Pulmonary artery endothelial cell (primary cell): ENCODE measurements at regions not wholly inside any gene's neighbourhood (a gene's known extent, or its start where the extent isn't known, plus 50 kb on each side); places are given as distances from the start of the nearest gene placed in this dataset.

ENCODE experiments used
- DNase-seq: peaks from one replicate; pipeline ENCODE4 v3.0.0-alpha.2; 2011; ENCODE audit warnings: low read depth, low spot score

DNA sequence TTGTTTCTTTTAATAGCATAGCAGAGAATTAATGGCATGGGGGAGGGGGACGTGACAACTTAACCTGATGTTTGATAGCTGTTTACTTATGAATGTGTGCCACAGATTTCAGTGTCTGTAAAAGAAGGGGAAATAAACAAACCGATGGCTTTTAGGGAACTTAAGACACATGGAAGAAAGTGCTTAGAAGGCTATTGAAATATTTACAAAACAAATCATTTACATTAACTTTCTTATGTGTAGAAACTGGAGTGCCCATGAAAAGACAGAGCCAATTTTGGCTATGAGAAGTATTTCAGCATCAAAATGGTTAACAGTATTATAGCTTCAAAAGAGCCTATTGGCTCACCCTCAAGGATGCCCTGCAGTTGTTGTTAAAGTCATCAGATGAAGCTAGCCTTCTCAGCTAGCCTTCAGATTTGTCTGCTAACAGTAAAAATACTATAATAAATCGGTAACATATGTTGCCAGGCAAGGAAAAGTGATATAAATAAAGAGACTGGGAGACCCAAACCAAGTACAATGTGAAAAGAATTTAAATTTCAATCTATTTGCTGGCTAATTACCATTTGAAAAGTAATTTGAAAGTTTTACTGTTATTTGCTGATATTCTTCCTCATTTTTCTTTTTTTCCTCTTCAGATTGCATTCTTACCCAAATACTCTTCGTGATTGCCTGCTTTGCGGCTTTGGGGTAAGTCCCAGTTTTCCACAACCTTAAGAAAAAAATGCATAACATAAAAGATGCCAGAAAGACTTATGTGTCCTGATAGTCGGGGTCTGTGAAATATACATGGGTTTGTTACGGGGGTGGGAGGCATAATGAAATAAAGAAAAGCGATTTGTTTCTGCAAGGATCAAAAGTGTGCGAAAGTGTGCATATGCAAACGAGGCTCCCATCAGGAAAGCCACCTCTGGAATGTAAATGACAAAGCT lies 256.4 kb downstream of the MEIS1 start:
- no peak for DNase-seq

DNA sequence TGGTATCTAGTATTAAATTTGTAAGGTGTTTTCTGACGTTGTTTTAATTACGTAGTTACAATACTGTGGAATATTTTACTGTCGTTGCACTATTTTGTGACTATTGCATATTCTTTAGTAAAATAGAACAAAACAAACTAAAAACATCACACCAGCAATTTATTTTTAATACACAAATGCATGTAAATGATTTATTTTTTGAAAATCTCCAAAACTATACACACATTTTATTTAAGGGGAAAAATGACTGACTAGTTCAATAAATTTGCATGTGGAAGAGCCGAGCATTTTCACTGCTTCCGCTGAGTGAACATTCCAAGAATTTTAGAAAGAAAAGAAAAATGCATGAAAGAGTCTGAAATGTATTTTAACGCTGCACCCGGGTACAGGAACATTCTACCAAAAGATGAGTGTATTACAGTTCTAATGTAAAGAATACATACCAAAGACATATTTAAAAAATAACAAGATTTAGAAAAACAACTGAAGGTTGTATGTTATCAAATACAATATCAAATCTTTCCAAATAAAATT lies 257.7 kb downstream of the MEIS1 start:
- no peak for DNase-seq

DNA sequence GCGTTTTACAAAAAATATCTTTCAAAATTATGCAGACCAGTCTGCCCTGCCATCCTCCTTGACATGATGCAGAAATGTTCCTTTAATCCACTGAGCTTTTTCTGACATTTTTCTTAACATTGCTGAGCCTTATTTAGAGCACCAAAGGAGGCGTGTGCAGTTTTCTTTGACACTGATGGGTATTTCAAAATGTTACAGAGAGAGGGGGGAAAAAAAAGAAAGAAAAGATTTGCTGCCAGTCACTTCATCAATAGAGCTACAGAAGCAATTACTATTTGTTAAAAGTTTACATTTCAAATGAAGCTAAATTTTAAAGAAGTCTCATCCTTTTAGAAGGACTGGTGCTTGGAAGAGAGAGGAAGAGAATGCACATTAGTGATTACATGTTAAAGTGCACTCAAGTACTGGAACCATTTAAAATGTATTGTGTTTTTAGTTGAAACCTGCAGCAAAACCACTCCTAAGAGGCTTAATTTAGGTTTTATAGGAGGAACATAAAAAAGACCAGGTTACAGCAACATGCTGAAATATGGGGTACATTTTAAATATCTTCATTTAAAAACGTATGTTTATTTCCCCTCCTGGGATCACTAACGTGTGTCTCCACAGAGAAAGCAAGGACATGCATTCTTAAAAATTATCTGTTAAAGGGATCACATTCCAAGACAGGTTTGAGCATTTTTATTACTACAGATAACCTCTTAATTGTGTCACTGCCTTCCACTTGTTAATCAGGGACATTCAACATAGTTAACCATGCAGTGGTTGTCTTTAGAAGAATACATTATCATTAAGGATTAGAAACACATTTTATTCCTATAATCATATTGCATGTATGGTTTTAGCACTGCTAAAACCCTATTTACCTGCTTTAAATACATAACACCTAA lies 258.4 kb downstream of the MEIS1 start:
- no peak for DNase-seq

DNA sequence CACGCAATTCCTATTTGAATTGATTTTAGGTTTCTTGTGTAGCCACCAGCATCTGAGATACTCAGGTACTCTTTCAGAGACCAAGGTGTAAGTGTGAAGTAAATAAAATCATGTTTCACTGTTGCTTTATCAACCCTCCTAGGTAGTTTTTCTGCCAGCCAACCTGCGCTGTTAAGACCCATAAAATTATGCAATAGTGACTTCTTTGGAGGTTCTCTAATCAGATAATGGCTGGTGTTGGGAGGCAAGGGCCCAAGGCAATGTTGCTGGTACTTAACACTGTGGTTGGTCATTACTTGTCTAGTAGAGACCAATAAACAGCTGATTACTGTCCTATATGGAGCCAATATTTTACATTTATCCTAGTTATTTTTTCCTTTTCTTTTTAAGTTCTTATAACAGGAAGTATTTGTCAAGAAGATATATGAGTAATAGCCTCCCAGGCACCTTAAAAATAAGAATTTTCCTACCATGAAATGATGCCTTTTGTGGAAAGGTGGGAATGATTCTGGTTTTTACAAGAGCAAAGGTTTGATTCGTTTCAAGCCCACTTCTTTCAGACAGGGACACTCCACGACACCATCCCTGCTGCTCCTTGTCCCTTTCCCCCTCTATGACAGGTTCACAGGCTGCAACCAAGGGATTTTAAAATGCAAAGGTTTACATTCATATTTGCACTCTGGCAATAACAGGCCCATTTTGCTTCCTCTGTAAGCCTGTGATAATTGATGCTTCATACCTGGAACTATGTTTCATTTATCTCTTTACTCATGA lies 259.3 kb downstream of the MEIS1 start:
- no peak for DNase-seq

DNA sequence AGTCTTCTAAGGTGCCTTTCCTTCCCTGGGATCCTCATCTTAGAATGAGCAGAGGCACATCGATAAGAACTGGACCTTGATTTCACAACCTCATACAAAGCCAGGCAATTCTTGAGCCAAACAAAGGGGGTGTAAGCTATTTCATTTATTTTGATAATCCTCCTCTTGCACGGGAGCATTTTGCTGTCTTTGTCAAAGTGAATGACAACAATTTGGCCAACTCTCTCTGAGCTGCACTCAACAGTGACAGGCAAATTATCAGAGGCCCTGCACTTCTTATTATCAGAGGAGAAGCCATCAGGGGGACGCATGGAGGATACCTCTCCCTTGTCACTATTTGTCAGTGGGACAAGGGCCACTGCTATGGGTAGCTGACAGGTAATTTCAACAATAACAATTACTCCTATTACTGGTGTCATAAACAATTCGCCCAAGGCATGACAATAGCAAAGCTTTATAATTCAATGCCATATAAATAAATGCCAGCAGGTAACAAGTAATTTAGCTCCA lies 260.4 kb downstream of the MEIS1 start:
- DNase-seq = no peak

DNA sequence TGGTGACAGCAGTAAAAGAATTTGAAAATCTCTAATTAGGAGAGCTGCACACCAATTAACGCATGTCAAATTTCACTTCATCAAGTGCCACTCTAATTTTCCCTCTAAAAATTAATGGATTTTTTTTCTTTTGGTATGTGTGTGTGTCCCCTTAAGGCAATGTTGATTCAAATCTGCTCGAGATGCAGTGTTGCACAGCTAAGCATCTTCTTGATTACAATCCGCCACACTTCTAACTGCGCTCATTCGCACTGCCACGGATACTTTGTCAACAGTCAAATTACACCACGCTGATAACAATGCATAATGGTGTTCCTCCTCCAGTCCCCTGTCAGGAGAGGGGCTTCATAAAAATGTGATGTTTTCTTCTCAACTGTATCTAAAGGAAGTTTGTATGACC lies 261.4 kb downstream of the MEIS1 start:
- no peak for DNase-seq

DNA sequence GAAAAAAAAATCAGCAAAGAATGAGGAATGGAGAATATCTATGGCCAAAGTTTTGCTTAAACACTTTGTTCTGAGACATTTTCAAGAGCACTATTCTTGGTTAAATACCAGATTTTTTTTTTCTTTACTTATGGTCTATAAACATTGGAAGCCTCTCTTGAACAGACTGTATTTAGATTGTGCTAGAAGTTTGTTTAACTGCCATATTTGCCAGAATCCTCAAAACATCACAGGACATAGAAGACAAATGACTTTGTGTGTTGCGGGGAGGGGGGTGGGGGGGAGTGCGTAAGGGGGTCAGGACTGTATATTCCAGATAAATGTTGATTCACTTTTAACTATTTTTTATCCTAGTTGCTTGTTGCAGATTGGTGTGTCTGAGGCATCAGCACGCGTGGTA lies 262.0 kb downstream of the MEIS1 start:
- DNase-seq = no peak

DNA sequence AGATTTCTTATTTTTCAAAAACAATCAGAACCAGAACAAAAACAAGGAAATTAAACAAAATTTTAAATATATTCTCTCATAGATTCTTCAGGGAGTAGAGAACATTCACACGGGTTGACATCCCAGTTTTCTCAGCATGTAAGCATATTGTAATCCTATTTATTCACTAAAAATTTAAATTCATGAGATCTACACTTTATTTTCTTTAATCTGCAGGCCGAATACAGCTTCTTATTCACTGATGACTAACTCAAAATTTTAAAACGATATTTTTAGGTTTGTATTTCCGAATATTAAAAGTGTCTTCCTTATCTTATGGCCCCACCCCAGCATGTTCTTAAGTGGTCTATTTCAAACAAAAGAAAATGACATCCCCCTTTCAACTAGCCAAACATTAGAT lies 262.4 kb downstream of the MEIS1 start:
- DNase-seq = no peak

DNA sequence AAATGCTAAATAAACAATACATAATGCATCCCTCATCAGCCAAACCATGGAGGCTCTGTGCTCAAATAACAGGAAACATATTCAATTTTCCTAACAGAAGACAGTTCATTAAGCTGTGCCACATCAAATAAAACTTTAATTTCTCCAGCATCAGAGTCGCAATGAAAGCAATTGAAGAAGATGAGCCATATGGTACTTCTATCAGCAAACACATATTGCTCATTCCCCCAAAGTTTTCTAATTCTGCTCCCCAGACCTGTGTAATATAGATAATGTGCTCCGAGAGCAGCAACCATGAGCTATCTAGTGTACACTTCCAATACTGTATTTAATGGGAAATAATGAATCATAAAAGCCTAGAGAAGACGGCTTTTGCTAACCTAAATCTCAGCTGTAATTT lies 263.2 kb downstream of the MEIS1 start:
- no peak for DNase-seq

DNA sequence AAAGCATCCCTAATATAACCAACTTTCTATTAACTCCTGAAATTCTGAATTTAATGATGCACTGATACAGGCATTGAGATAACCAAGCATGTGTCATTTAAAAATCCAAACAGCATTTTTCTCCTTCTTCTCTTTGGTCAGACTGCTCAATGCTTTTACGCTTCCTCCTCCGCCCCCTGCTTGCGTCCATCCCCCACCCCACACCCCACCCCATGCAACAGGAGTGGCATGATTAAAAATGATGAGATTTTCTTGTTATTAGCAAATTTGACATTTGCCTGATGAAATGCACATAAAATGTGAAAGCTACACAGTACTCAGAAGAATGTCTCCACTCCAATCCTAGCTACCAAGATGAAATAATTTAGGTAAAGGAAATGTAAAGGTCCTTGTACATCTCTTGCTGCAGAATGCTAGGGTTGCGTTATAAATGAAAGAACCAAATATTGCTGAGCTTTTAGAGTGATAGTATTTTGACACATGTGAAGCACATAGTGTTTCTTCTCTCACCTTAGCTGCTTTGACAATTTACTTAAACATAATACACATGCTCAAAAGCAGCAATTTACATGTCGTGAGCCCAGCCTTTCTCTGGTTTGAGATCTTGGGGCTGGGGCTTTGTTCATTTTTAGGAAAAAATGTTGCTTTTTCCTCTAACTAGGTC lies 263.8 kb downstream of the MEIS1 start:
- DNase-seq = no peak

DNA sequence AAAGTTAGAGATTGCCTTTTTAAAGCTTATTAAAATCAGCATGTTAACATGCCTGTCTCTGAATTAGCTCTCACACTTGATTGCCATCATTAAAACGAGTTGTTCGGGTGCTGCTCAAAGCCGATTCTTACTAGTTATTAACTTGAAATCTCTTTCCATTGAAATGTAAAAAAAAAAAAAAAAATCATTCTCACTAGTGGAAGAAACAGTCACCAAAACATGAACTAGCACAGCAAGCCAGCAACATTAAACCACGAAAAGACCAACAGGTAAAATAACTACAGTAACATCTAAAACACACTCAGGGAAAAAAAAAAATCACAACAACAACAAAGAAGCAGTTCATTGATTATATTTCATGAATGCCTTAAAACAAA lies 264.5 kb downstream of the MEIS1 start:
- no peak for DNase-seq

DNA sequence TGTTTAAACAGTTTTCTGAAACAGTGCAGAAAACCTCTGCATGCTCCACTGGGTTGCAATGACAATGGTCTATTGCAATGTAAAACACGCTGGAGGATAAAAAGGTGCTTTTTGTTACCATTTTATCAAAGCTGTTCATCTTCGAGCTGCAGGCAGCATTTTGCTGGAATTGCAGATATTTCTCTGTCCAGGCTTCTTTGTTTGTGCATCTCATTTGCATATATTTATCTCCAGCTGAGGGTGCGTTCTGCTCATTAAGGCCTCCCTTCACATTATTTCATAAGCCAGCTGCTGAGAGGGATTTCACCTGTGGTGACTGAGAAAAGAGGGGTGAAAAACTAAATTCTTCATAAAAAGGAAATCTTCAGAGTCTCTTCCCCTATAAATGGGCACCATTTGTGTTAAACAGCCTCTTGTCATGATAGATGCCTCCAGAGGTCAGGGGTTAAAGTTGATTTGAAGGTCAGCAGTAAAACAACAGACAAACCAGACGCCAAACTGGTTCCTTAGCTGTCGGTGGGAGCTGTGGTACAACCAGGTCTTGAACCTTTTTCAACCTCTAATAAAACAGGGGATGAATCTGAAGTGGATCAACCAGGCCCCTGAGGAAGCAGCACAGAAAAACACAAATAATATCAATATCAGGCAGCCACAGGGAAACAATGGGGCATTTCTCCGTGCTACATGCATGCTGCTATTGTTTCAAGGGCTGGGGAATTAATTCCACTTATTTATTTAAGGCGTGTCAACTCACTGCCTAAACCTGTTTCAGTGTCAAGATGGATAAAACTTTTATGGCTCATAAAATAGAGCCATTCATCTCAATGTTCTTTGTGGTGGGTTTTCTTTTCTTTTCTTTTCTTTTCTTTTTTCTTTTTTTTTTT lies 265.1 kb downstream of the MEIS1 start:
- DNase-seq = no peak

DNA sequence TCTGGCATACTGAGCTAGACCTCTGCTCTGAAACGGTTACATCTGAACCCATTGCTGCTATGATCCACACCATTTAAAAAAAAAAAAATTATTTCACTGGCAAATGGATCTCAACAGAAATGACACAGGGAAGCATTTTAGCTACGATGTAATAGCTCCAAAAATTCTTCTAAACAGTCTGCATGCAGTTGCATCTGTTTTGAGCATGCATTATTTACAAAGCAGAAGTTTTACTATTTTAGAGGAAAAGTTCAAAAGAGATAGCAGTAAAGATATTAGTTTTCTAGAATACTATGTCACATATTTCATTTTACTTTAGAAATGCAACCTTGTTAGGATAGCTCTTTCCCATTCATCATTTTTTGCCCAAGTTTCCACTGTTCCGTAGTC lies 265.7 kb downstream of the MEIS1 start:
- DNase-seq = no peak

DNA sequence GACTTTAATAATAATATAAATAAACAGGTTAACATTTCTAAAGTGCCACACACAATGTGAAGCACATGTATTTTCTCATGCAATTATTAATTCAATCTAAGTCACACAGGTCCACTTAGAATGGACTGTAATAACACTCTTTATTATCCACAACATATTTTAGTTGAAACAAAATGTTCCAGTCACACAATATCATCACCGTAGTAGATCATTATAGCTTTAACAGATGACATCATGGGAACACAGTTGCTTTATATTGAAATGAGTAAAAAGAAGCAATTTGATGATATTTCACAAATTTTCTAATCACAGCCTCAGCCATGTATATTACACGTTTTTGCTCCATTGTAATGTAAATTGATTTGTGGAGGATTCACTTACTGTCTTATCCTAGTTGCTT lies 266.3 kb downstream of the MEIS1 start:
- no peak for DNase-seq

DNA sequence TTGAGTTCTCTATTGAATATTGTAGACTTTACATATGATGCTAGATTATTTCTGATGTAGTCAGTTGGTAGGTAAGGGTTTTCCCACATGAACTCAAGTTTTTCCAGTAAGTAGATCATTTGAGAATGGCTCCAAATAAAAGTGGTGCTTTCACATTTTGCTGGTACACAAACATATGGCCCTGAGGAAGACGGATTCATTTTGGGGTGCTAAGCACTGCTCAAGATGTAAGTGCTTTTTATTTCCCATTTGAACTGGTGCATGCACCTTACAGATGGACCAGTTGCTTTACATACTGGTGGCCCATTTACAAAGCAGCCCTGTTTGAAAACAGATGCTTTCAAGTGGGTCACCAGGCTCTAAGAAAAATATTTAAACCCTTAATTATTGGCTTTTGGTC lies 266.7 kb downstream of the MEIS1 start:
- no peak for DNase-seq

DNA sequence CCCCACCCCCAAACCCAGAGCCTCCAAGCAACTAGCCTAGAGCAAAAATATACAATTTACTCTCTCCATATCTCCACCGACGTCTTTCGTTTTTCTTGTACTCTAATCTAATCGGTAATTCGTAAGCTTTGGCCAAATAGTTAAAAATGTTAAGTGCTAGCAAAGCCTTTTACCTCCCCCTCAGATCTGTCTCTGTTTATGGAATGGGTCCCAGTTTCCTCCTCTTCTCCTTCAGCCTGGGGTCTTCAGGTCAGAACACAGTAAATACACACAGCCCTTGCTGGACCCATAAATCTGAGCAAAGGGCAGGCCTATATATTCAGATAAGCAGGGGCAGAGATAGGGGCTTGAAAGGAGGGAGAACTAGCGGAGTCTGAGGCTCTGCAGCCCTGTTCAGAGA lies 267.4 kb downstream of the MEIS1 start:
- DNase-seq = no peak

DNA sequence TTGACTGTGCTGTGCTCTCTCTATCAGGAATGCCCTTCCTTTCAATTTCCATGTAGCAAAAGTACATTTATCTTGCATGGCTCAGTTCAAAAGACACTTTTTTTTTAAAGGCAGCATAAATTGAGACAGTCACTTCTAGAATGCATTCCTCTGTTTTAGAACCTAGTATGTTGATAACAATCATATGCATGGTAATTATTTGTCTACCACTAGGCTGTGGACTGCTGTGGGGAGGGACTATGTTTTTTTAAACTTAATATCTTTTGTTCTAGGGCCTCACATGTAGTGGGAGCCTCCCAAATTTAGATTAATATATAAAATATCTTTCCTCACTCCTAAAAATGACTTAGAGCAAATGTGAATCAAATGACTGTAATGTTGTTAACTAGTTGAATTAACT lies 269.9 kb downstream of the MEIS1 start:
- DNase-seq = no peak

DNA sequence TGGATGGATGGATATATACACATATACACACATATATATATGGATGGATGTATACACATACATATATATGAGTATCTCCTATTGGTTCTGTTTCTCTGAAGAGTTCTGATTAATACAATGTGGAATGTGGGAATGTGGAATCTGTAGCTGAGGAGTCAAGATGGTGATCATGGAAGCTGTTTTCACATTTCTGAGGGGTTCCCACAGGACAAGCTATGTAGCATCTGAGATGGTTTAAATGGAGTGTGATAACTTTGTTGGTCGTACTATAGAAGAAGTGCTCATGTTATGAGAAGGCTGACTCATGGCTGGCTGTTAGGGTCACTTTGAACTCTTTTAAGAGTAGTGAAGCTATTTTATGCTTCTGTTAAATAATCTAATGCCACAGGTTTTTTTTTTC lies 279.7 kb downstream of the MEIS1 start:
- no peak for DNase-seq

DNA sequence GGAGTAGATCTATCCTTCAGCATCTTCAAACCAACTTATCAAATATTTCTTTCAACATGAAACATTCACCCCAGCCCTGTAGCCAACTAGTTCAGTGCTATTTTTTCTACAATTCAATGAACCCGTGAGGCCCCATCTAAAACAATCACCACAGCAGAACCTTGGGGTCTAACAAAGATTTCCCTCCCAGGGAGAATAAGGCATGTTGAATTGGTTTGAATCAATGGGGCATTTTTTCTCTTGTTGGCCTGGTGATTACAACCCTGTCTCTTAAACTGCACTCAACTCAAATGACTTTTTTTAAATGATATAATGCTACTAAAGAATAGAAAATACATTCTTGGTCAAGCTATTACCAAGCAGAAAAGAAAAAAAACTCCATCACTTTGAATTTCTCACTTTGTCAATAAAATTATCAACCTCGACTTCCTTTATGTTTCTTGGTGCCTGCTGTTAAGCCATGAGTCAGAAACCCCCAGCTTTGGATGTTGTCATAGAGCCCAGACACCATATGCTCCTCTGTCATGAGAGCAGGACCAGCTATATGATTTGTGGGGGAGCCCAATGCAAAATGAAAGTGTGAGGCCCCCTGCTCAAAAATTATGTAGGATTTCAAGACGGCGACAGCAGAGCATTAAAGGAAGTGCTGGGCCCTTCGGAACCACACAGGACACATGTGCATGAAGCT lies 282.4 kb downstream of the MEIS1 start:
- DNase-seq = no peak
